ENCODE measurements at regions not wholly inside any gene's neighbourhood (a gene's known extent, or its start where the extent isn't known, plus 50 kb on each side); places are given as distances from the start of the nearest gene placed in this dataset.
"Not testable (repeated sequence)": the region's sequence is repeated elsewhere in the genome, so short reads cannot be mapped to it uniquely, and the experiment has no call there.

DNA sequence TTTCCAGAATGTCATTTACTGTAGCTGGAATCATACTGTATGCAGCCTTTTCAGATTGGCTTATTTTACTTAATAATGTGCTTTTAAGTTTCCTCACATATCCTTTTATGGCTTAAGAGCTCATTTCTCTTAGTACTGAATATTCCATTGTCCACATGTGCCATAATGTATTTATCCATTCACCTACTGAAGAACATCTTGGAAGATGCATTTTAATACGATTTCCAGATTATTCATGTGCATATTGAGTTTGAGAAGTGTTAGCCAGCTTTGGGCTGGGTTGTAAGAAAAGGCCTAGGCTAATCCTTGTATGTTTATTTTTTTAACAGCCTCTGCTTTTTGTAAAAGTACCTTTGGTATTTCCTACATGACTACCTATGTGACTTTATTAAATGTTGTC lies 109.3 kb upstream of the MDFIC start:
- no peak for DNase-seq

DNA sequence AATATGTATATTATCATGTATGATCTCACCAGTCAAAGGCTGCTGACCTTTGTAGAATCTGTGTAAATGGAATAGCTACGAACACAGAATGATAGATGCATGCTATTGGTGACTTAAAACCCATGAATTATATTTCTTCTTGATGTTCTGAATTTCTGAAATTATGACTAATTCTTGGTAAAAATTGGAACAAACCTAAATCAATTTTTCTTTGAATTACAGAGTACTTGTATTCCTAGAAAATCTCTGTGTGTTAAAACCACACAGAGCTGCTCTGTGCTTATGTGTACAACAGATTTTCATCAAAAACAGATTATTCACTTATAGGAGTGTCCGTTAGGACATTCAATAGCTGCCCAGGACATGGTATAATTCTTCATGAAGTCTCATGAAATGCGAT lies 108.3 kb upstream of the MDFIC start:
- no peak for DNase-seq

DNA sequence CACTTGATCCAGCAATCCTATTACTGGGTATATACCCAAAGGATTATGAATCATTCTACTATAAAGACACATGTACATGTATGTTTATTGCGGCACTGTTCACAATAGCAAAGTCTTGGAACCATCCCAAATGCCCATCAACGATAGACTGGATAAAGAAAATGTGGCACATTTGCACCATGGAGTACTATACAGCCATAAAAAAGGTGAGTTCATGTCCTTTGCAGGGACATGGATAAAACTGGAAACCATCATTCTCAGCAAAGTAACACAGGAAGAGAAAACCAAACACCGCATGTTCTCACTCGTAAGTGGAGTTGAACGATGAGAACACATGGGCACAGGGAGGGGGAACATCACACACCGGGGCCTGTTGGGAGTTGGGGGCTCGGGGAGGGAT lies 104.9 kb upstream of the MDFIC start:
- DNase-seq: not testable (repeated sequence)

DNA sequence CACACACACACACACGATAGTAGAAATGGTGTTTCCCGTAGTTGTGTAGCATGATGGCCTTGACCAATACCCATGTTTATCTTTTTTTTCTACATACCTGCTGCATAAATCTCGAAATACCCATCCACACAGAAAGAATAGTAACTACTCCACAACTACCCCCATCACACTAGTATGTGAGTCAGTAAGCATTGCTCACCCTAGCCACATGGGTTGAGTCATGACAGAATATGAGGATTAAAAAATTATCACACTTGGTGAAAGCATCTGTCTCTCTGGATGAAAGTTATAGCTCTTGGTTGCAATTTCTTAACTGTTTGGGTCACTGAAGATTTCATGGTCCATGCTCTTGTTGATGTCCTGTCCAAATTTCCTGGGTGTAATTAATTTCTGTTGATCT lies 103.4 kb upstream of the MDFIC start:
- no peak for DNase-seq

DNA sequence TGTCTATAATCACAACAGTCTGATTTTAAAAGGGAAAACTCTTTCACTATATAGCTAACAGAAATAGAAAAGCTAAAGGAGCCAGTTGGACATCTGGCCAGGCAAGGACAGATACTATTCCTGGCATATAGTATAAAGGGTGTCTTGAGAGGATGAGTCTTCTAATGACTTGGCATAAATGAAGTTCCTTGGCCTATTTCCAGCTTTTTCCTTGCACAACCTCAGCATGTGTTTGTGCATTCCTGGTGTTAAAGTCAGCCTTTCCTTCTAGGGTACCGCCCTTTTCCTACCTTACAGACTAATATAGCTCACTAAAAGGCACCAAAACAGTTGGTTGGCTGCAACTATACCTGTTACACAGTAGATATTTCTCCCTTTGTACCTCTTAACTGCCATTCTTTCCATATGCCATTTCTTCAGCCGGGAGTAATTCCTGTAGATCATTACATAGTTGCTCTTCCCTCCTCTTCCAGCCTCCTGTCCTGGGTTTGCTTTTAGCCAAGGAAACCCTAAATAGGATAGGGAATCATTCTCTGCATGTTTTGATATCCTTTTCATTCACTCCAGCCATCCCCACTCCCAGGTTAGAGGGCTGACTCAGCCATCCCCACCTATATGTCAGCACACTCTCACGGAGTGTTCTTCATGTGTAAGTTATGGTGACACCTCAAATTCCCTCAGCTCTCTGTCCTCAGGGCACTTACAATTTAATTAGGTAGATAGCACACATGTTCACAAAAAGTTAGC lies 102.1 kb upstream of the MDFIC start:
- DNase-seq: no peak

DNA sequence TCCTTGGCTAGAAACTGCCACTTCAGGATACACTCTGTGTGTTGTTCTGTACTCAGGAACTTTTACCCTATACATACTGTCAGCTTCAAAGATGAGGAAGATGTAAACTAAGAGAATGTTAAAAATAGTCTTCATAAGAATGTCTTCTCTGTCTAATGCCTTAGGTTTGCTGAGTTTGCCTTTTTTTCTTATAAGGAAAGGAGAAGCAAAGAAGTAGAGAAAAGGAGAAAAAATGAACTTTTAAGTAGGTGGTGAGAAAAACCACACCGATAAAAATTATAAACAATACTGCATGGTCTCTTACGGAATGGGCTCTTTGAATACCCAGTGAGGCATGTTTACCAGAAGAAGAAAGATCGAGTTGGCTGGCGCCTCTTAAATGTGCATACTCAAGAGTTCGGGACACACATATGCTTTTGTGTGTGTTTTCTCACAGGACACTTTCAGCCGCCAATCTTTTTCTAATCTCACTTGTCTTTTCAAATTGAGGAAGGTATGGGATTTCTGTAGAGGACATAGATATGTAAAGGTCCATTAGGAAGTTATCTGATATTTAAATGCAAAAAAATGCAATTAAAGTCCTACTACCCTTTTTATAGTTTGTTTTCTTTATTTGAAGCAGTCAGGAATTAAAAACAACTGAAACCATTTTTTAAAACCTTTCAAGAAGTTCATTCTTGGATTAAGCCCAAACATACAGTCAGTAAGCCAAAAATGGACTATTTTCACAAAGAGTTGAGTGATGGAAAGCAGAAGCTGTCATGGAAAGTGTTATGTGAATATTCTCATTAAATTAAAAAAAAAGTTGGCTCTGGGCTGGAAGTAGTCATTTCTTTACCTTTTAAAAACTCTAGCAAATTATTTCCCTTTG lies 100.6 kb upstream of the MDFIC start:
- no peak for DNase-seq

DNA sequence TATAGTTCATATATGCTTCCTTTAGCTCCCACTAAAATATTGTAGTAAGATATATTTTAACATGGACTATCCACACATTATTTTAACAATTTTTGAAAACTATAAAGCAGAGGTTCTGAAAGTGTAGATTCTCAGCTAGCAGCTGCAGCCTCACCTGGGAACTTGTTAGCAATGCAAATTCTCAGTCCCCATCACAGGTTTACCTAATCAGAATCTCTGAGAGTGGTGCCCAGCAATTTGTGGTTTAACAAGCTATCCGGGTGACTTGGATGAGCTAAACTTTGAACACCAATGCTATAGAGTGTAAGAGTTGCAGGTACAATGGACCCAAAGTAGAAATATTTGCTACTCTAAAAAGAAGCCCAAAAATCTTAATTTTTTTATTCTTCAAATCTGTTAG lies 99.8 kb upstream of the MDFIC start:
- no peak for DNase-seq

DNA sequence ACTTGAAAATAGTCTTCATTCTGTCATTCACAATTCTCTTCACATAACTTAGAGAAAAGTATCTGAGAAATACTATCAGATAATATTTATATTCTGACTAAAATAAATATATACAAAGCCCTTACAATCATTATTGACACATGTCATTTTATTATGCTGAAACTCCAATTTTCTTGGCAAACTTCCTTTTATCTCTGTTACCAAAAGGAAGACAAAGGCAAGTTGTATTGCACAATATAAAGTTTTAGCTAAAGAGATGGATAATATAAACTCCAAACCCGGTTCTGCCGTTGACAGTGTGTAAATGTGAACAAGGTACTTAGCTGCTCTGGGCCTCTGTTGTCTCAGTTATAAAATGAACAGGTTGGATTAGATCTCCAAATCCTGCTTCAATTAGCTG lies 99.0 kb upstream of the MDFIC start:
- DNase-seq: no peak

DNA sequence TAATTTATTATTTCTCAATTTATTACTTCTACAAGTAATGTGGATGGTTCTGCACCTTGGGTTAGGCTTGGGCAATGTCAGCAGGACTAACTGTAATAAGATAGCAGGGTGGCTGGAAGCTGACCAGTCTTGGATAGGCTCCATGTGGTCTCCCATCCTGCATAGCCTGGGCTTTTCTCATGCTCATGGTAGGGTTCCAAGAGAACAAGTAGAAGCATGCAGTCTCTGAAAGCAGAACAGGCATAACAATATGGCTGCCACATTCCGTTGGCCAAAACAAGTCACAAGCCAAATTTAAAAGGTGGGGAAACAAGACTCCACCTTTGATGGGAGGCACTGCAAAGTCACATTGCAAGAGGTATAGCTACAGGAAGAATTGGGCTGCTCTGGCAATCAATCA lies 98.6 kb upstream of the MDFIC start:
- no peak for DNase-seq

DNA sequence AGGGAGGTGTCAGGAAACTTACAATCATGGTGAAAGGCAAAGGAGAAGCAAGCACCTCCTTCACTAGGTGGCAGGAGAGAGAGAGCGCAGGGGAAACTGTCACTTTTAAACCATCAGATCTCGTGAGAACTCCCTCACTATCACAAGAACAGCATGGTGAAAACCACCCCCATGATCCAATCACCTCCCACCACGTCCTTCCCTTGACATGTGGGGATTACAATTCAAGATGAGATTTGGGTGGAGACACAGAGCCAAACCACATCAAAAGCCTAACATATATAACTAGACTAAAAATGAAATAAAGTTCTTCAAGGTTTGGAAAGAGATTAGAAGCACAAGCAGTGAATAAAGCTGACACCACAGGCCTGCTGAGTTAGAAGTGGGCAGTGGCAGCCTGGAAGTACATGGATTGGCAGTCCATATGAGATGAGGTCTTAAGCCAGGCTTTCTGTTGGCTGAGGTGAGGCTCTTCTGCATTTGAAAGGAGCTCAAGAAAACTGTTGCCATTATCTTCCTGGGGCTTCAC lies 96.4 kb upstream of the MDFIC start:
- DNase-seq: no peak

DNA sequence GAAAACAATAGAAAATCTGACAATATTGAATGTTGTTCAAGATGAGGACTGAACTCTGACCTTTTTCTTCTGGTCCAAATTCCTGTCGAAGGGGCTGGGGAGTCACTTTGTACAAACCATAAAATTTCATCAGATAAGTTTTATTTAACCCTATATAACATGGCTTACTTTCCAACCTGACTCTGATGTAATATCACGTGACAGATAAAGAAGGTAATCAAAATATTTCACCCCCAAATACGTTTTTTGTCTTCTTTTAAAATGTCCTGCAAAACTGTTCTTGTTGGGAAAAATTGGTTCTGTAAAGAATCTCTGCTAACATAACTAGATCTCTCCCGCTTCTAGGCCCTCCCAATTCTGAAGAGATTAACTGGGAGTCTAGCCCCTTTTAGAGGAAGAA lies 90.9 kb upstream of the MDFIC start:
- DNase-seq: no peak

DNA sequence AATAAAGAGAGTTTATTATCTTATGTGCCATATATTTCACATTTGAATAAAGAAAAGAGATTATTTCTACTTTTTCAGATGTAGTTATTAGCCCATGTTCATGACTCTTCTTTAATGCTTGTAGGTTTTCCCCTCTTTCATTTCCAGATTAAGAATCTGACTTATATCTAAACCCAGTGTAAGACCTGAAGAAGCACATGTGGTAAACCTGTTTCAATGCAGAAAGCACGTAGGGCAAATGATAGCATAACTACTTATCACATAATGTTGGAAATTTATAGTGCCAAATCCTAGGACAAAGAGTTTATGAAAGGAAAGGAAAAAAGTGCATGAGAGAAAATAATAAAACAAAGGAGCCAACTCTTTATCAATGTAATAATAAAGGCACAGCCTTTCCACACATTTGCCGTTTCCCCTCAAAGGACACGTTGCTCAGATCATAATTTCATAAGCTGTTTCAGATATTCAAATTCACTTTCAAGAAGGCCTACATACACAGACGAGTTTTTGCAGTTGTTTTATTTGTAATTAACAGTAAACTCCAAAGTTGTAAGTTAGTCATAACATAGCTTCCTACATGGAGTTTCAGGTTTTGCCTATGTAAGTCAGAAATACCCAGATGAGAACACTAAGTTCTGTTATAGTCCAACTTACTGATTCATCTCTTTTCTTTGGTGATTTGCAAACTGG lies 88.8 kb upstream of the MDFIC start:
- DNase-seq: no peak

DNA sequence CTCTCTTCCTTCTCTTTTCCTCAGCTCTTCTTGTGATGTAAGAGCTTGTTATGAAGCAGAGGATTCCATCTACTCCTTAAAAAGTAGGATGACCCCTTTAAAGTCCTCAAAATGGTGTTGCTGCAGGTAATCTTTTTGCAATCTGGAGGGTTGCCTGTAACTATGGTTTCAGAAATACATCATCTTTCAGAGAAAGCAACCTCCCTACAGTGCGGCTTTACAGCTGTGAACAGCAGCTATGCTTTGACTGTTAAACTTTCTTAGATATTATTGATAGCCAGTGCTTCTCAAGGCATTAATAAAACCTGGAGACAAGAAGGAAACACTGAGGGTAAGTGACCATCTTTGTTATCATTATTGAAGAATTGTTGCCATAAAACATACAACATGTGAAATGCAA lies 86.6 kb upstream of the MDFIC start:
- no peak for DNase-seq

DNA sequence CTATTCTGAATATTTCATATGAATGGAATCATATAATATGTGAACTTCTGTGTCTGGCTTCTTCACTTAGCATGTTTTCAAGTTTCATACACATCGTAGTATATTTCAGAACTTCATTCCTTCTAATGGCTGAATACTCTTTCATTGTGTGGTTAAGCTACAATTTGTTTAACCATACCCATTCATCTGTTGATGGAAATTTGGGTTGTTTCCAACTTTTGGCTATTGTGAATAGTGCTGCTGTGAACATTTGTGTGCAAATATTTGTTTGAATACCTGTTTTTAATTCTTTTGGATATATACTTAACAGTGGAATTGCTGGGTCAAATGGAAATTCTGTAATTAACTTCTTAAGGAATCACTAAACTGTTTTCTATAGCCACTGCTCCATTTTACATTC lies 86.0 kb upstream of the MDFIC start:
- DNase-seq: no peak

DNA sequence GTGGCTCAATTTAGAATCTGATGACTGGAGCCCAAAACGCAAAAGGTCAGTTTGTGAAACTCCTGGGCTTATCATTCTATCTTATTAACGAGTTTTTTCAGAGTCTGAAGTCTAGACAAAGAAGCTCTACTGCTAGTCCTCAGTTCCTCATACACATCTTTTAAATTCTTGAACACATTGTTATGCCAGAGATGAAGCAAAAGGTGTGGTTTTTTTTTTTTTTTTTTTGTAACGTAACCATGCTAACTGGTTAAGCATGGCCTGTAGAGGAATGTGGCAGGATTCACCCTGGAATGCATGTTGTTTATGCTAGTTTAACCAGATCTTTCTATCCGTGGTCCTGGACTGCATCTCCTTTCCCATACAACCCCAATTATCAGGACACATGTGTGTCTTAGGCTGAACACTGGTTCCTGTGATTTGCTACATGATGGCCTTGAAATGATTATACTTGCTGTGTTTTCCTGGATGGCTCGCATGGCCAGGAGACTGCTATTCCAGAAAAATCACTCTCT lies 79.3 kb upstream of the MDFIC start:
- DNase-seq: no peak

DNA sequence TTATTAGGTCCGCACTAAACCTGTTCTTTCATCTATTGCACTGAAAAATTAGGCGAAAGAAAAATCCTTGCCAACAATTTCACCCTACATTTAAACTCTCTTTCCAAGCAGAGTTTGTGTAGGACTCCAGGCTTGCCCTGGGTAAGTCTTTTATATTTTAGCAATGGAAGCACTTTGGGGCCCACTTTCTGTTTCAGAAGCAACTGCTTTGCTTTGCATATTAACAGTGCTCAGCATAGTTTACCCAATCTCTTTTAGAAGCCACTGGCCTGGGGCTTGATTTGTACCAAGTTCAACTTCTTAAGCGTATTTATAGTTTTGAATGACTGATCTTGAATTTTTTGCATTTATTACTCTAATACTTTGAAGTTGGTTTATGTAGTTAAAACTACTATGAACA lies 78.8 kb upstream of the MDFIC start:
- no peak for DNase-seq

DNA sequence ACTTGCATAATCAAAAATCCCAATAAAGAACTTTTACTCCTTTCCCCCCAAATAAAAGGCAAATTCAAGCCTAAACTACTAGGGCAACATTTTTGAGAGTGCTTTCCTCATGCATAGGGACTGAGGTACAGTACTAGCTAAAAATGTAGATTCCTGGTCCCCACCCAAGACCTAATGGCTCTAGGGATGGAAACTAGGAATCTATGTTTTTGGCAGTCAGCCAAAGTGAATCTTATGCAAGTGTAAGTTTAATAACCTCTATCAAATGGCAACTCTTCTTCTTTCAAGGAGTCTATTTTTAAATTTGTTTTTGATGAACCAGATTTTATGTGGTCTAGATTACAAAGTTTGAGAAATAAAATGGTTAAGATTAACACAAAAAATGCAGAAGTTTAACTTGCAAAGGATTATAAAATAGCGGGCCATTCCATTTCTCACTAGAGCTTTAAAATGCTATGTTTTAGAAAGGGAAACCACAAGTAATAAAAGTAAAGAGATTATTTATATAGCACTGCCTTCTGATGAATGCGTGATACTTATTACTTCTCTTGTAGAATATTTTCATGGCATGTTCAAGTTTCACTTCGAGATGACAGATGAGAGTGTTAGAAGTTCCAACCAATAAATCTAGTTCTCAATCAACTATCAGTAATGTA lies 70.4 kb upstream of the MDFIC start:
- DNase-seq: no peak

DNA sequence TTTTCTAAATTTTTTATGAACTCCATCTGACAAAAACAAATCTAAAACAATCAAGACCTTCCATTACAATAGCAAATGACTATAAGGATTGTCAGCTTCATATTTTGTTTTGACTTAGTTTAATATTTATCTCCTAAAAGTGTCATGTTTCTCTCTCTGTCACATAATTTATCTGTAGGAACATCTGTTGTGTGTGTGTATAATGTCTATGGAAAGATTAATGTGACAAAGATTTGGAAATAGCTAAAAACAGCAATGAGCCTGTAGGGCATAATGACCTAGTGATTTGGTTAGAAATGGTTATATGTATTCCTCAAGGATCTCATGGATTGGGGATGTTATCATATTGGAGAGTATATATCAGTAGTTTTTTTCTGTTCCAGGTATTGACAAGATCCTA lies 69.6 kb upstream of the MDFIC start:
- no peak for DNase-seq

DNA sequence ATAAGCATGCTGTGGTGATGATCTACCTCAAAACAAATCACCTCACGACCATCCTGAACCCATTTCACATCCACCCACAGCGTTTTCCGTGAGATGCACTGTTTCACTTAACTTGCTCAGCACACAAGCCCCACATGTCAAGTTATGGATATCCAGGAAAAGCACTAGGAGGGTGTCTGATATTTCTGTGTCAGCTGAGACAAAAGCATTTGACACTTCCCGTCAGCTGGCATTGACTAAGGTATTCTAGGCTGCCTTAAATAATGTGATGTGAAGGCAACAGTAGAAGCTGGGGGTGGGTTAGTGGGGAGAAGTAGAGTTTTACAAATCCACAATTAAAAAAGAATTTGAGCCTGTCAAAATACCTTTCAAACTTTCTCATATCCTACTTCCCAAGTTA lies 68.7 kb upstream of the MDFIC start:
- DNase-seq: no peak

DNA sequence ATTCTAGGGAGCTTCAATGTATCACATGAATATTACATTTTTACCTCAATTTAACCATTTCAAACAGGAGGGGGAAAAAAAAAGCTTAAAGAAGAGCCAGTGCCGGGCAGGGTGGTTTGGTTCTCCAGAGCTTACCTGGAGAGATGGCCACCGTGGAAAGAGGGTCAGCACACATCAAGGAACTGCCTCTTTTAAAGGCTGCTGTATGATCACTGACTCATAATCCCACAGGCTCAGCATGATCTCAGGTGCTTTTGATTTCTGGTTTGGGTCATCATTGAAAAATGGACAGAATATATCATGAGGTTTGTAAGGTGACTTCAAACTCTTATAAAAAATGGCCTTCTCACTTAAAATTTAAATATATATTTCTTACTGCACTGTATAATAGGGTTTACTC lies 67.5 kb upstream of the MDFIC start:
- DNase-seq: no peak

DNA sequence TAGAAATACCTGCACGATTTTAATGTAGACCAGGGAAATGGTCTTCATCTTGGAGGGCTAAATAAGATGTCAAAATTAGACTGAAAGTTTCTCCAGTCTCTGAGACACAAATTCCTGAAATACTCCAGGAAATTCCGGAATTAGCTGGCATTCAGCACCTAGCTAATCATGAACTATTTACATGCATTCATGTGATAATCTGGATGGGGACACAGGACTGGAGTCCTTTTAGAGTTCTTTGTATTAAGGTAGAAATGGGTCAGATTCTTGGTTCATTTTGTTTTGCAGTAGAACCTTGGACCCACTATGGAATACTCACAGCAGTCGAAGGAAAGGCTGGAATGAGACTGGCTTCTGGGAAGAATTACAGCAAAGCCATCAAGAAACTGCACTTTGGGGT lies 65.3 kb upstream of the MDFIC start:
- no peak for DNase-seq

DNA sequence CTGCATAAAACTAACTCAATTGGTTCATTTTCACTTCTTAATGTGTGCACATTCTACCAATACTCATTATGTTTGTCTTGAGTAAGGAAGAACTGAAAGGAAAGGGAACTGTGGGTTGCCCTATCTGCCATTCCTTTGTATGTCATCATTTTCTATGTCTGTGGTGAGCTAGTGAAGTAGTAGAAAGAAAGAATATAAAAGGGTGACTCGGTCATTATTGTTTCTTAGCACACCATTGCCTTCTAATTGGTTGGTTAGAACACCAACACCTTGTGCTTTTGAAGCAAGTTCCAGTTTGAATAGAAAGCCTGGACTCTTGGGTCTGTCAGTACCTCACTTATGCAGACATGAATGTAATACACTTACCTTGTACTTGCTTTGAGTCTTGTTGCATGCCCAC lies 64.3 kb upstream of the MDFIC start:
- DNase-seq: no peak

DNA sequence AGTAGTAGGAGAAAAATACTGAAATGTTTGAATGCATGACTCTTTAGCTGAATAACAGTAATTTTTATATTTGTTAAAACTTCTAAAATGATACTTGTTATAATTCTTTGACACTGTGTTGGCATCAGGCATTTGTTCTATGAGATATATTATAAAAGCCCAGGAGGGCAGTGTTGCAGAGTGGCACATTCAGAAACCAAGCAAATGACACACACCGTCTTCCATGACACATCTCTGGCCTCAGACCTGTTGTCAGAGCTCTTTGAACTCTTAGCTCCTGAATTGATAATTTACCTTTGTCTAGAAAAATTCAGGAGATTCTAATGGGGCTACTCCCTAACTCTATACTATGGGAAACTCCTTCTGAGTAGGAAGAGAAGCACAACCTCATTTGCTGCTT lies 62.4 kb upstream of the MDFIC start:
- no peak for DNase-seq

Data from NCI-H345 (cell line).